GM18907 (cell line): ENCODE measurements at regions not wholly inside any gene's neighbourhood (a gene's known extent, or its start where the extent isn't known, plus 50 kb on each side); places are given as distances from the start of the nearest gene placed in this dataset.
"Not testable (repeated sequence)": the region's sequence is repeated elsewhere in the genome, so short reads cannot be mapped to it uniquely, and the experiment has no call there.

ENCODE experiments used
- ATAC-seq: cut with Tn5 transposase; IDR thresholded peaks from one replicate; pipeline ENCODE4 v1.9.1; 2021; ENCODE audit warnings: mild to moderate bottlenecking, moderate library complexity; ENCODE audit not compliant: unreplicated experiment

DNA sequence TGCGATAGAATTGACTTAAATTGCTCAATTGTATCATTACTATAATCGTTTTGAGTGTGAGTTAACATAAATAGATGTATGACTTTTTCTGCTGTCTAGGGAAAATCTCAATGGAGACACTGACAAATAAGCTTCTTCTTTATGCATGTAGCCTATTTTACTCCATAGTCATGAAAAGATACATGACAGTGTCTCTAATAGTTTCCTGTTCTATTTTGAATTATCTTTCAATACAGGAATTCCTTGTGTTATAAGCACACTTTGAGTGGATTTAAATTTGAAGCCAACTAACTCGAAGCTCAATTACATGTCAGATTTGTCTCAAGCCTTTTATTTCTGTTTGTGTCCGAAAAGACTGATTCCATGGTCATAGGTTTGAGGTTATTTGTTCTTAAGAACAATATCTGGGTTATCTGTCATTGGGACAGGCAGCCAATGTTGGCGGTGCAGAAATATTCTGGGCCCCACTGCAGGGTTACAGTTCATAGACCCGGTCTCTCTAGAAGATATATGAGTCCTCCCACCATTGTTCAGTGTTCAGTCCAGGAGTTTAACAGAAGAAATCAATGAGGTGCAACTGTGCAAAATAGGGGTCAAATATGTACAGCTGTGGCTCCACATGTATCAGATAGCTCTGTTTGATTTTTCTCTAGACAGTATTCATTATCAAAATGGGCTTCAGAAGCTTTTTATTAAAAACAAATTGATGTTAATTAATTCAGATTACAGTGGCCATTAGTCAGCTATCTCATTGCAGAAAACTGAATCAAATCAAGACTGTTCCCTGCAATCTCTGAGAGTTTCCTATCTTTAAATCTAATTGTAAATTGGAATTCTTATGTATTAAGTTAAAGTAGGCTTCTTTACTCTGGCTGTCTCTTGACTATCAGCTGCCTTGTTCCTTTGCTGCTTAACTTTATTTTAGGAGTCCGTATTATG lies 1238.8 kb downstream of the NXPH1 start:
- no peak for ATAC-seq

DNA sequence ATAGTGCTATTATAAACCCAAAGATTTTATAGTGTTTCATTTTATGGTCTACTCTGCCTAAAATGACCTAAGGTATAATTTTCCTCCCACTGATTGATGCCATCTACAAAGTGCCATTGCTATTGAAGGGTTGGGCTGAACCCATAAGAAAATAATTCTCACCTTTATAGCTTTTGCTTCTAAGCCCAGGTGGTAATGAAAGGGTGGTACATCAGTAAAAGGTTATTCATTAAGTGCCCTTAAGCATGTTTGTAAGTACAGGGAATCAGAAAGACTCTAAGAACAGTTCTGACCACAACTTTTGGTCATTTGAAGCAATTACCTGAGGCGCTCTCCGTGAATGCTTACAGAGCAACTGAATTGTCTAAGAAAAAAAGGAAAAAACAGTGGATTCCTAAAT lies 1247.3 kb downstream of the NXPH1 start:
- no peak for ATAC-seq

DNA sequence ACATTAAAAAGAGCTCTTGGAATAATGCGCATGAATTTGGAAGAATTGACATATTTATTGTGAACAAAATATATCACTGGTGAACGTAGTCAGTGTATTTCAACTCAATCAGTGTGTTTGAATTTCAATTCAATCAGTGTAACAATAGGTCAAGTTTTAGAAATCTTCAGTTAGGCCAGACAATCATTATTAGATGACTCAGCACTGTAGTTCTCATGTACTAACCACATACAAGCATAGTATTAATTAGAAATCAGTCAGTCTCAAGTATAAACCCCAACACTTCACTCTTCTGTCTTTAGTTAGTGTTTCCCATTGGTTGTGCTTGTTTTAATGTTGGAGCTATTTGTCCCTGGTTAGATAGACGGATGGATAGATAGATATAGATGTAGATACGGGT lies 1247.9 kb downstream of the NXPH1 start:
- ATAC-seq, result no peak

DNA sequence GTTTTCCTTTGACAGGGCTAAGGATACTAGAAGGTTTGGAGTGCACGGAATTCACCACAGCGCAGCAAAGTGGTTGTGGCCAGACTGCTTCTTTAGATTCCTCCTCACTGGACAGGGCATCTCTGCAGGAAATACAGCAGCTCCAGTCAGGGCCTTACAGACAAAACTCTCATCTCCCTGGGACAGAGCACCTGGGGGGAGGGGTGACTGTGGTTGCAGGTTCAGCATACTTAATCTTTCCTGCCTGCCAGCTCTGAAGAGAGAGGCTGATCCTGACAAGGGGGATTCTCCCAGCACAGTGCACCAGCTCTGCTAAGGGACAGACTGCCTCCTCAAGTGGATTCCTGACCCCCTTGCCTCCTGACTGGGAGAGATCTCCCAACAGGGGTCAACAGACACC lies 1257.9 kb downstream of the NXPH1 start:
- ATAC-seq, result no peak

DNA sequence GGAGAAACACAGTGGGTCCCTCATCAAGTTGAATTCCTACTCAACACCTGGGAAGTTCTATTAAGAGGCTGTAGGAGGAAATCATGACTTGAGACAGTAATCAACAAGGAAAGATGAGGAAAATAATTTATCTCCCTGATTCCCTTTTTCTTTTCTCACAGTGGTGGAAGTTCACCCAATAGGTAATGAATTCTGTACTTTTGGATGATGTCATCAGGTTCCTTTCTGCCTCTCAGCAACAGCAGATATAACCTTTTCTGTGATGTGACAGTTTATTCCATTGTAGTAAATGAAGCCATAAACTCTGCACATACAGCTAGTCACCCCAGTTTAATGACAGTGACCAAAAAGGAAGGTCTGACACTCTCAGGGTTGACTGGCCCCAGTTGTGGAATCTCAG lies 1265.0 kb downstream of the NXPH1 start:
- ATAC-seq, result no peak

DNA sequence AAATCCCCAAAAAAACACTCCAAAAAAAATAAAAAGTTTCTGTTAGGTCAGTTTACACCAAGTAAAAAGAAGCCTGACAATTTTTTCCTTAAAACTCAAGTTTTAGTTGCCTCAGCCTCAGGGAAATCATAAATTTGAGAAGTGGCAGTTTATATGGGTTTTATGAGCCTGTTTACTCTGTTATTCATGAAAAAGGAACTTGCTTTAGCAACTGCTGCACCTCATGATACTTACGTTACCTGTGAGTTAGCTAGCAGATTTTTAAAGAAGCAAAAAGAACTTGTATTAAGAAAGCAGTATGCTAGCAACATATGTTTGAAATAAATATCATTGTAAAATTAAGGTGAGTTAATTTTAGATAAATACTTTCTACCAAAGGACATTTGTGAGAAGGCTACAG lies 1264.5 kb upstream of the PHF14 start:
- ATAC-seq, result no peak

DNA sequence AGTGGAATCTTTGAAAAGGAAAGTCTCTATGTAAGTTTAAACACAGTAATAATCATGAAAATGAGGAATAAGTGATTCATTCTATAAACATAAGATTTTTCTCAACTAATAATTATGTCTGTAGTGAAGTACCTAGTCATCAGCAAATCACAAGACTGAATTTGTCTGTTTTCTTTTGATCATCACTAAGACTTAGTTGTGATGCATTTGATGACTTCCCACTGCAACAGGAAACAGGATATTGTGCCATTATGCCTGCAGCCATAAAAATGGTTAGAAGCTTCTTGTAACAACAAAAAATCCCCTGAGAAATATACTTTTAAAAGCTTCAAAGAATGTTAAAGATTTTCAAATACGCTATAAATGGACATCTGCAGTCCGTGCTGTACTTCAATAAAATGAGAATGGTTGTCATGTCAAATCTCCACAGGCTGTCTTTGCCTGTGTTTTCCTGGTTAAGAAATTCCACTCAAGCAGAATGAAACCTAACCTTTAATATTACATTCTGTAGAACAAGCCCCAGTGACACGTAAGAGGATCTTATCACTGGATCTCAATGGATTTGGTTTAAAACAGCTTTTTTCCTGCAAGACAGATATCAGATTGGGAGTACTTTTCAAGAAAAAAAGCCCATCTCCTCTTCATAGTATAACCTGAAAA lies 1262.3 kb upstream of the PHF14 start:
- ATAC-seq, result no peak

DNA sequence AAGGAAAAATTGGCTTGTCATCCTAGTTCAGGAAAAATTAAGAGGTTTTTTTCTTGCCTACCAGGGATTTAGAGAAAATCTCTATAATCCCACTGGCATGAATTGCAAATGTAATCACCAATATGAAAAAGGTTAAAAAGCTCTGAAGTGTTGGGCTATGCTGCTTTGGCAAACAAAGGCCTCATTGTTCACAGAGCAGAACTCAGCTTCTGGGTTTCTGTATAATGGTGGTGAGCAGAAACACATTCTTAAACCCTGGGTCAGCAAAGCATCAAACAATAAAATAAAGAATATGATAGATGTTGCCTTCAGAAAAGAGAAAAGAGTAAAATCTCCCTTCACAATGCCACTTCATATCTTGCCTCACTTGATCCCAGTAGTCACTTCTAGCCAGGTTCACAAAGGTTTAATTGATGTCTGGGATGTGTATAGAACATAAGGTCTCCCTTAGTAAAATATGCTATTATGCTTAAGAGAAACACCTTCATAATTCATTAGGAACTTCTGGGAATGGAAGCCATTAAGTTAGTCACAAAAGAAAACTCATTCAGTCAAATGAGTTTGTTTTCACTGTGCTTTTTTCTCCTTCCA lies 1255.5 kb upstream of the PHF14 start:
- ATAC-seq, result no peak

DNA sequence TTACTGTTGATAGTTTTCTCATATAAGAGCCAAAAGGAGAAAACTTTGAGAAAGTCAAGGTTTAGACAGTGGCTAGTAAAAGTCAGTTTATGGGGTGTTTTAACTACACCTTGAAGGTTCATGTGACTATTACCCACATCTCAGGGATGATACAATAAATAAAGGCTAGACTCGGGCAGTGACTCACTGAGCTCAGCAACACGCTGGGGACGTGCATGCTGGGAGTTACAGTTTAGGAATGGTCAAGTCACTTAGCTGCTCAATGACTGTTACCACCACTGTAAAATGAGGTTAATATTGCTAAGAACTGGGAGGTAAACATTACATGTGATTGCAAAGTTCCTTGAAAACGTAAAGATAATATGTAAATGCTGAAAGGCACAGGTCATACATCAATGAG lies 1254.4 kb upstream of the PHF14 start:
- ATAC-seq, result no peak

DNA sequence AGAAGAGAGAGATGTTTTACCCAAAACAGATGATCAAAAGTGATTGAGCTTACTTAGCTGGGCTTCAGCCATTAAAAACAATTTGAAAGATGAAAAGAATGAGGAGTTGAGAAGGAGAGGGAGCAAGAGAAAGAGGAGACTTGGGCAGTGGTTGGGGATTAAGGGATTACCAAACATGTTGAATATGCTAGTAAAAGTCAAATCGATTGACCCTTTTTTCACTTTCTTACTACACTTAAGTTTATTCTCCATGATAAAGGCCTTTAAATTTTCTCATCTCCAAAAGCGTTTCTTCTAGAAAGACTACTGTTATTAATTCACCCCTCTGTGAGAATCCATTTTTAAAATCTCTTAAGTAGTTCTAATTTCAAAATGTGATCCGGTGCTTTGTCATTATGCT lies 1254.0 kb upstream of the PHF14 start:
- ATAC-seq, result no peak

DNA sequence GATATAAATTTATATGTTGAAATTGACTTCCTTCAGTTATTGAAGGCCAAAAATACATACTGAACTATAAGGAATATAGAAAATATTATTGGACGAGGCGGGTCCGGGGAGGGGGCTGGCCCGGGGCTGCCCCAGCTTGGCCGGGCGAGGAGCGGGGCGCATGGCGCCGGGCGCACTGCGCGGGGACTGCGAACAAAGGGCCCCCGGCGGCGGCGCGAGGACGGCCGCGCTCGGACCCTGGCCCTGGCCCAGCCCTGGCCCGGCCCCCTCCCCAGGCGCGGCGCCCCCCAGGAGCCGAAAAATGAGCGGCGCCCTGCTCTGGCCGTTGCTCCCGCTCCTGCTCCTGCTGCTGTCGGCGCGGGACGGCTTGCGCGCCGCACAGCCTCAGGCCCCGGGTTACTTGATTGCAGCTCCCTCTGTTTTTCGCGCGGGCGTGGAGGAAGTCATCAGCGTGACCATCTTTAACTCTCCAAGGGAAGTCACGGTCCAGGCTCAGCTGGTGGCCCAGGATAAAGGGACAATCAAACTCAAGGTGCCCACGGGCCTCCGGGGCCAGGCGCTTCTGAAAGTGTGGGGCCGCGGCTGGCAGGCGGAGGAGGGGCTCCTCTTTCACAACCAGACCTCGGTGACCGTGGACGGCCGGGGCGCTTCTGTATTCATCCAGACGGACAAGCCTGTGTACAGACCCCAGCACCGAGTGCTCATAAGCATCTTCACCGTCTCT lies 1247.6 kb upstream of the PHF14 start:
- ATAC-seq, result not testable (repeated sequence)

DNA sequence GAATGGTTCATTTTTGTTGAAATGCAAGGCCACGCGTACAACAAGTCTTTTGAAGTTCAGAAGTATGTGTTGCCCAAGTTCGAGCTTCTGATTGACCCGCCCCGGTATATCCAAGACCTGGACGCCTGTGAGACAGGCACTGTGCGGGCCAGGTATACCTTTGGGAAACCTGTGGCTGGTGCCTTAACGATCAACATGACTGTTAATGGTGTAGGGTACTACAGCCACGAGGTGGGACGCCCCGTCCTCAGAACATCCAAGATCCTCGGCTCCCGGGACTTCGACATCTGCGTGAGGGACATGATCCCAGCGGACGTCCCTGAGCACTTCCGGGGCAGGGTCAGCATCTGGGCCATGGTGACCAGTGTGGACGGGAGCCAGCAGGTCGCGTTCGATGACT lies 1246.9 kb upstream of the PHF14 start:
- ATAC-seq, result not testable (repeated sequence)

DNA sequence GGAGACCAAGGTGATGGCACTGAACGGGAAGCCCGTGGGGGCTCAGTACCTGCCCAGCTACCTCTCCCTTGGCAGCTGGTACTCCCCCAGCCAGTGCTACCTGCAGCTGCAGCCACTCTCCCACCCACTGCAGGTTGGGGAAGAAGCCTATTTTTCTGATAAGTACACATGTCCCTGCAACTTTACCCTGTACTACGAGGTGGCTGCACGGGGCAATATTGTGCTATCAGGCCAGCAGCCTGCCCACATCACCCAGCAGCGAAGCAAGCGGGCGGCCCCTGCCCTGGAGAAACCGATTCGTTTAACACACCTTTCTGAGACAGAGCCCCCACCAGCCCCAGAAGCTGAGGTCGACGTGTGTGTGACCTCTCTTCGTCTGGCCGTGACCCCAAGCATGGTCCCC lies 1246.2 kb upstream of the PHF14 start:
- not testable (repeated sequence) for ATAC-seq

DNA sequence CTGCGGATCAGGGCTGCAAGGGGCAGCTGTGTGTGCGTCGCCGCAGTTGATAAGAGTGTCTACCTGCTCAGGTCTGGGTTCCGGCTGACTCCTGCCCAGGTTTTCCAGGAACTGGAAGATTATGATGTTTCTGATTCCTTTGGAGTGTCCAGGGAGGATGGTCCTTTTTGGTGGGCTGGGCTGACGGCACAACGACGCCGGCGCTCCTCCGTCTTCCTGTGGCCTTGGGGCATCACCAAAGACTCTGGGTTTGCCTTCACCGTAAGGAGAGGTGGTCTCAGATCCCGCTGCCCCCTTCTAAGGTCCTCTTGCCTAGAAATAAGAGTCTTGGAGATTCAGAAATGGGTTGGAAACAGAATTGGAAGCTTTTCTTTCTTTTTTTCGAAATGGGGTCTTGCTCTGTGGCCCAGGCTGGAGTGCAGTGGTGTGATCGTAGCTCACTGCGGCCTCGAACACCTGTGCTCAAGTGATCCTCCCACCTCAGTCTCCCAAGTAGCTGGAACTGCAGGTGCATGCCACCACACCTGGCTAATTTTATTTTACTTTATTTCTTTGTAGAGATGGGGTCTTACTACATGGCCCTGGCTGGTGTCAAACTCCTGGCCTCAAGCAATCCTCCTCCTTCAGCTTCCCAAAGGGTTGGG lies 1245.5 kb upstream of the PHF14 start:
- ATAC-seq, result not testable (repeated sequence)

DNA sequence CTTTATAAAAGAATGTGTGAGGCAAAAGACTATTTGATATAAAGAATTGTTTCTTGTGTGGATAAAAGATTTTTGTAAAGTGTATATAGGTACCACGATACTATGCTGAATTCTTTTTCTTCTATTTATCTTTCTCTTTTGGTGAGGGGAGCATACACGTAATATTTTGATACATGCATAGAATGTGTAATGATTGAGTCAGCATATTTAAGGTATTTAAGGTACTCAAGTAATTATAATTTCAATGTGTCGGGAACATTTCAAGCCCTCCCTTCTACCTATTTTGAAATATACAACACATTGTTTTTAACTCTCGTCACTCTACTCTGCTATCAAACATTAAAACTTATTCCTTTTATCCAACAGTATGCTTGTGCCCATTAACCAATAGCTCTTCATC lies 1221.6 kb upstream of the PHF14 start:
- no peak for ATAC-seq

DNA sequence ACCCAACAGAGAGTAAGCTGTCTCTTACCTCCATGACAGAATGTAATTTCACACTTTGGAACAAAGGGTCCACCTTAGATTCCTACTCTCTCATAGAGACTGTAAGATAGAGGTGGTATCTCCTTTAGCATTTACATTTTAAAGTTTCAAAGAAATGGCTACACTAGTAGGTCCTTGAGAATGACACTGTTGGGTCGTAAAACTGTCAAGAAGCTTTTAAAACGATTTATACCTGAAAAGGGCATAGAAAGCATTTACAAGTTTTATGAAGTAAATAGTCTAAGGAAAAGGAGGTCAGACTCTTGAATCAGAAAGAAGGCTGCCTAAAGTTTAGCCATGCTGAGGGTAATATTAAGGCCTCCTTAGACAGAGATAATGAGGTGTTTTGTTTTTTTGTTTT lies 1212.4 kb upstream of the PHF14 start:
- no peak for ATAC-seq

DNA sequence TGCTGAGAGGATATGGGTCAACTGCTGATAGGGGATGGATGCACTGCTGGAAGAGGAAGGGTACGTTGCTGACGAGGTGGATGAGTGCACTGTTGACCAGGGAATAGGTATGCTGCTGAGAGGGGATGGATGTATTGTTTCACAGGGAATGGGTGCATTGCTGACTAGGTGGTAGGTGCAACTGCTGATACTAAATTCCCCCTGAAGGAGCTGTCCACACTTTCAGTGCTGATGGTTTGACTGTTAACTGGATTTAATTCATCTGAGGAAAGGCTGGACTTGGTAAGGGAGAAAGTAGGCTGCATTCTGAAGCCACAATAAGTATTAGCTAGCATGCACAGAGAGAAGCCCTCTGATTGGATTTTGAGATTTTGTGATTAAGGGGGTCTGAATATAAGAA lies 1196.8 kb upstream of the PHF14 start:
- ATAC-seq, result no peak

DNA sequence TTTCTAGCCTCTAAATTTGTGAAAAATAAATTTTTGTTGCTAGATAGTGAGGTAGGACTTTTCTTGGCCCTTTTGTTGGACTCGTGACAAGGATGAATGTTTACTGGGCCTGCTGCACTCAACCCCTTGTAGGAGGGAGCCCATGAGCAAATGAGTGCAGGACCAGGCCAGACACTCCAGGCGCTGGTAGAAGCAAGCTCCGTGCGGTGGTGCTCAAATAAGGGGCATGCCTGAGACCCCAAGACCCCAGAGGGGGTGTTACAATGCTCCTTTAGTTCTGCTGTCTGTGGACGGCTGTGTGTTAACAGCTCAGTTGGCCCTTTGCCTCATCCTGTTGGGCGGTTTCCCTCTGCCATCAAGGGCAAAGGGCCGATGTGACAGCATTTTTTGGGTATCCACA lies 1195.3 kb upstream of the PHF14 start:
- ATAC-seq, result no peak

DNA sequence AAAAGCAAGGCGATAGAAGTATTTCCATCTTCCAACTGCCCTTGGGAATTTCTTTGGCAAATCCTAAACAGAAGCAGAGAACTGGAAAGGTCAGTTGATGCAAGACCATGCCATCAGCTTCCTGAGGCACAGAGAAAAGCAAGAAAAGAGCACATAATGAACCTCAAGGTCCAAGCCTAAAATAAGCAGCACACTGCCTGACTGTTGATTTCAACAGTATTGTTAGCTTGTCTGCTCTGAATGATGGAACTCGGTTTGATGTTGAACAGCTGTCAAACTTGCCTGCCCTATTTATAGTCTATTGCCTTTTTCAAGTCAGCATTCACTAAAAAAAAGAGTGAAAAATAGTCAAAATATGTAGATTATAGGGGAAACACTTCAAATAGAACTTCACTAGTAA lies 1192.0 kb upstream of the PHF14 start:
- no peak for ATAC-seq

DNA sequence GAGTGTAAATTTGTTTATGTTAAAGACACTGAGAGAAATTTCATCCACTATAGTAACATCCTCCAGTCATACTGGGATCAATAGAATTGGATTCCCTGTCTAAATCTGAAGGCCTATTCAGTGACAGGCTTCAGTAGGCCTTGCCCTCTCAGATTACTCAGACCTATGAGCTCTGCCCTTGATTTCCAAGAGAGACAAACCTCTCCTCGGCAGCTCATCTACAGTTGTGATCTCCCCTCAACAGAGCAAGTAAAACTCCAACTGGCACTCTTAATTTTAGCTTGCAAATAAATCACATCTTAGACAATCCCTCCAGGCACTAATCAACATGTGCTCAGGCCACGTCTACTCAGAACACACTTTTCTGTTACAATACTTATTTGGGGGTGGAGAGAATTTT lies 1191.4 kb upstream of the PHF14 start:
- no peak for ATAC-seq

DNA sequence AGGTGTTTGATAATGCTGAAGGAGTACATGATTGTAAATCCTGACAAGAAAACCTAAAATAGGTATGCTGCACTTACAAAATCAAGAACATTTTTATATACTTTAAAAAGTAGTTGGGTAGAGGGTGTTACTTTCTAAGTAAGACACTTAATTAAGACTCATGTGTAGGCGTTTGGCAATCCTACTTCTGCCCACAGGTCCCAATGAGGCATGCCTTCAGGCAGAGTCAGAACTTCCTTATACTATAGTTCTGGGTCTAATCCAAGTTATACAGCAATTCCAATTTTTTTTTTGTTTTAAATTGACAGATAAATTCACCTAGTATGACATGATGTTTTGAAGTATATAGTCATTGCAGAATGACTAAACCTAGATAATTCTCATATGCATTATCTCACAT lies 1188.5 kb upstream of the PHF14 start:
- no peak for ATAC-seq
